ENCODE measurements at regions not wholly inside any gene's neighbourhood (a gene's known extent, or its start where the extent isn't known, plus 50 kb on each side); places are given as distances from the start of the nearest gene placed in this dataset.

GRCh38 chr14:34336501-34336900 lies 125.5 kb downstream of the SPTSSA start:
- H3K27me3 ChIP-seq (ENCODE audit: insufficient read depth, low read depth, low read length): no peaks in the 10 kb centered on the region
- no peaks in the 10 kb centered on the region for H3K79me2 ChIP-seq (replicated peaks; ENCODE audit: insufficient read depth, low read length)
- H3K4me3 ChIP-seq (ENCODE audit: low read length): no peak overlapping the region
- no peak for TF ChIP-seq EZH2 (IDR thresholded peaks at IDR 0.05; ENCODE audit: borderline replicate concordance, insufficient read depth, low read length, poor library complexity, severe bottlenecking)
- H3K4me2 ChIP-seq (ENCODE audit: low read length): no peak overlapping the region
- H3F3A ChIP-seq (ENCODE audit: insufficient read depth, low read length, poor library complexity, severe bottlenecking): no peaks in the 10 kb centered on the region
- H2AFZ ChIP-seq (ENCODE audit: low read depth, low read length): no peak overlapping the region
- no peak overlapping the region for H3K9ac ChIP-seq (ENCODE audit: low read length)
- H3K9me3 ChIP-seq (ENCODE audit: low read length): no peaks in the 10 kb centered on the region
- no peaks in the 10 kb centered on the region for H3K36me3 ChIP-seq (ENCODE audit: insufficient read depth, low read length)
- H4K20me1 ChIP-seq (ENCODE audit: insufficient read depth): no peaks in the 10 kb centered on the region
- H3K27ac ChIP-seq (ENCODE audit: low read length): no peak overlapping the region
- H3K9me2 ChIP-seq (ENCODE audit: insufficient read depth, low read length): no peaks in the 10 kb centered on the region

- Histone ChIP-seq H3K27ac (ENCODE audit: low read length) (no peak overlapping the region), H3K36me3 (ENCODE audit: insufficient read depth, low read length) (no peaks in the 10 kb centered on the region), H3K79me2 (replicated peaks; ENCODE audit: insufficient read depth, low read length) (no peaks in the 10 kb centered on the region), H4K20me1 (ENCODE audit: insufficient read depth) (no peaks in the 10 kb centered on the region), H3K9me3 (ENCODE audit: low read length) (no peaks in the 10 kb centered on the region), H2AFZ (ENCODE audit: low read depth, low read length) (no peak overlapping the region), H3K9me2 (ENCODE audit: insufficient read depth, low read length) (no peaks in the 10 kb centered on the region), H3K4me3 (ENCODE audit: low read length) (no peak overlapping the region), H3K9ac (ENCODE audit: low read length) (no peak overlapping the region), H3F3A (ENCODE audit: insufficient read depth, low read length, poor library complexity, severe bottlenecking) (no peaks in the 10 kb centered on the region), H3K27me3 (ENCODE audit: insufficient read depth, low read depth, low read length) (no peaks in the 10 kb centered on the region), H3K4me2 (ENCODE audit: low read length) (no peak overlapping the region)
- TF ChIP-seq EZH2 (IDR thresholded peaks at IDR 0.05; ENCODE audit: borderline replicate concordance, insufficient read depth, low read length, poor library complexity, severe bottlenecking) (no peak), MXI1 (conservative IDR thresholded peaks at IDR 0.05; ENCODE audit: poor library complexity, severe bottlenecking) (no peak), REST (IDR thresholded peaks at IDR 0.05; ENCODE audit: borderline replicate concordance) (no peak)
Measured at GRCh38 chr14:34335968-34336367, 126.1 kb downstream of the SPTSSA start.

- no peak overlapping the region for H3K27ac ChIP-seq (ENCODE audit: low read length)
- H4K20me1 ChIP-seq (ENCODE audit: insufficient read depth): no peaks in the 10 kb centered on the region
- H2AFZ ChIP-seq (ENCODE audit: low read depth, low read length): no peak overlapping the region
- H3K9me2 ChIP-seq (ENCODE audit: insufficient read depth, low read length): no peaks in the 10 kb centered on the region
- H3K79me2 ChIP-seq (replicated peaks; ENCODE audit: insufficient read depth, low read length): no peaks in the 10 kb centered on the region
- H3K27me3 ChIP-seq (ENCODE audit: insufficient read depth, low read depth, low read length): no peaks in the 10 kb centered on the region
- H3K4me2 ChIP-seq (ENCODE audit: low read length): no peak overlapping the region
- H3K9me3 ChIP-seq (ENCODE audit: low read length): no peaks in the 10 kb centered on the region
- H3K36me3 ChIP-seq (ENCODE audit: insufficient read depth, low read length): no peaks in the 10 kb centered on the region
- TF ChIP-seq EZH2 (IDR thresholded peaks at IDR 0.05; ENCODE audit: borderline replicate concordance, insufficient read depth, low read length, poor library complexity, severe bottlenecking): no peak
- no peak for TF ChIP-seq CTCF (IDR thresholded peaks at IDR 0.05; ENCODE audit: poor library complexity, severe bottlenecking)
- TF ChIP-seq POLR2AphosphoS5 (IDR thresholded peaks at IDR 0.05): no peak
- TF ChIP-seq SMC3 (conservative IDR thresholded peaks at IDR 0.05; ENCODE audit: poor library complexity): no peak
- TF ChIP-seq MXI1 (conservative IDR thresholded peaks at IDR 0.05; ENCODE audit: poor library complexity, severe bottlenecking): no peak
- no peak for TF ChIP-seq TAF1 (IDR thresholded peaks at IDR 0.05; ENCODE audit: low read depth)
- TF ChIP-seq REST (IDR thresholded peaks at IDR 0.05; ENCODE audit: borderline replicate concordance): no peak
- no peak for TF ChIP-seq RAD21 (conservative IDR thresholded peaks at IDR 0.05)
- TF ChIP-seq EP300 (conservative IDR thresholded peaks at IDR 0.05; ENCODE audit: poor library complexity, severe bottlenecking): no peak
- H3F3A ChIP-seq (ENCODE audit: insufficient read depth, low read length, poor library complexity, severe bottlenecking): no peaks in the 10 kb centered on the region
- no peak overlapping the region for H3K4me3 ChIP-seq (ENCODE audit: low read length)
- H3K9ac ChIP-seq (ENCODE audit: low read length): no peak overlapping the region
Measured at GRCh38 chr14:34334329-34334728, 127.7 kb downstream of the SPTSSA start.
